ENCODE measurements at regions not wholly inside any gene's neighbourhood (a gene's known extent, or its start where the extent isn't known, plus 50 kb on each side); places are given as distances from the start of the nearest gene placed in this dataset.

DNA sequence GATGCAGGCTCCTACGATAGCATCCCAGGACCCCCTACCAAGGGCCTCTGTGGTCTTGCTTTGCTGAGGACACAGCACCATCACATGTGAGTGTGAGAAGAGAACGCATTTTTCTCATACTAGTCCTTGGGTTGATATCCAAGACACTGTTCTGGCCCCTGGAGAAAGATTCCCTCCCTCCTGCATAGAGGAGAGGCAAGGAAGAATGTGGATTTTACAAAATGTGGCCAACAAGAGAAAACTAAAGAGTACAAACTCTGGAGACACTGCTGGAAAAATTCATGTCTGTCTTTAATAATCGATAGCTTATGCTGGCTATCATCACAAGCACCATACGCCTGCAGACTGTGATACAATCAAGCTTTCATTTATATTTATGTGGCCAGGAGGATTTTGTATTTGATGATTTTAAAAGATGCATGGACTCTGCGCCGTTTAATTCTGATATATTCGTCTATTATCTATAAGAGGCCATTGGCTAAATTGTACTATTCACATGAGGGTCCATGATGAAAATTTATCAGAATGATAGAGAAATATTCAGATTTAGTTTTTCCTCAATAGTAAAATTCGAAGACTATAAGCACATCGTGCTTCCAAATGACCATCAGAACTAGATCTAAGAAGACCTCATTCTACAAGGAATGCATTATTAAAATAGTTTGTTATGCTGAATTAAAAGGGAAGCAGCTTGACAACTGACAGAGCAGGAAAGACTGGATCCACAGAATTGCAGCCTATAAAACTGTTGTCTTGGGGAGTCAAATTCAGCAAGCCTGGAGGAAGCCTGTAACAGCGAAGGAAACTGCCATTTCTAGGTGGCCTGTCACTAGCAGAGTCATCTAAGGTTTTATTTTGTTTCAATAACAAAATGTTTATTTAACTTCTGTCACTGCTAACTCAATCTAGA is 578.7 kb downstream of the DIAPH3 start:
- TF ChIP-seq, protein P1, sequence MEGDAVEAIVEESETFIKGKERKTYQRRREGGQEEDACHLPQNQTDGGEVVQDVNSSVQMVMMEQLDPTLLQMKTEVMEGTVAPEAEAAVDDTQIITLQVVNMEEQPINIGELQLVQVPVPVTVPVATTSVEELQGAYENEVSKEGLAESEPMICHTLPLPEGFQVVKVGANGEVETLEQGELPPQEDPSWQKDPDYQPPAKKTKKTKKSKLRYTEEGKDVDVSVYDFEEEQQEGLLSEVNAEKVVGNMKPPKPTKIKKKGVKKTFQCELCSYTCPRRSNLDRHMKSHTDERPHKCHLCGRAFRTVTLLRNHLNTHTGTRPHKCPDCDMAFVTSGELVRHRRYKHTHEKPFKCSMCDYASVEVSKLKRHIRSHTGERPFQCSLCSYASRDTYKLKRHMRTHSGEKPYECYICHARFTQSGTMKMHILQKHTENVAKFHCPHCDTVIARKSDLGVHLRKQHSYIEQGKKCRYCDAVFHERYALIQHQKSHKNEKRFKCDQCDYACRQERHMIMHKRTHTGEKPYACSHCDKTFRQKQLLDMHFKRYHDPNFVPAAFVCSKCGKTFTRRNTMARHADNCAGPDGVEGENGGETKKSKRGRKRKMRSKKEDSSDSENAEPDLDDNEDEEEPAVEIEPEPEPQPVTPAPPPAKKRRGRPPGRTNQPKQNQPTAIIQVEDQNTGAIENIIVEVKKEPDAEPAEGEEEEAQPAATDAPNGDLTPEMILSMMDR (conservative IDR thresholded peaks at IDR 0.05), result no peak
- DNase-seq (ENCODE audit: low read depth, low spot score), result no peak
- Mint-ChIP-seq H3K4me3 (no peak overlapping the region), H3K27me3 (ENCODE audit: low read depth) (no peaks in the 10 kb centered on the region), H3K36me3 (ENCODE audit: low read depth) (no peaks in the 10 kb centered on the region), H3K27ac (ENCODE audit: unreplicated experiment) (no peak overlapping the region), H3K4me1 (peaks cover 32% of the 10 kb centered on the region), H3K9me3 (peaks cover 3% of the 10 kb centered on the region)

DNA sequence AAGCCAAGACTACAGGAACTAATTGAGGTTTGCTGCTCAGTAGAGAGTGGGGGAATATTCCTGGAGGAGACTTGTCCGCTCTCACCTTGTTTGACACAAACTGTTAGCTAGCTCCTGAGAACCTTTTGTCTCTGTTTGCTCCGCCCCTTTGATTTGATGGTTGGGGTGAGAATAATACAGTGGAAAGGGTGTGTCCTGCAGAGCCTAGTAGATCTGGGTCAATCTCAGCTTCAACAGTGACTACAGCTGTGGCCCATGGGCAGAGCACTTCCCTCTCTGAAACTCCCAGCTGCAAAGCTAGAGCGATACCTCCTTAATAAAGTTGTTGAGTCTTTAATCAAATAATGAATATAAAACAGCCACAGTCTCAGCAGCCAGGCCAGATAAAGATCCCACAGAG is 576.7 kb downstream of the DIAPH3 start:
- DNase-seq (ENCODE audit: low read depth, low spot score), result no peak
- Mint-ChIP-seq H3K4me1 (peaks cover 32% of the 10 kb centered on the region), H3K36me3 (ENCODE audit: low read depth) (no peaks in the 10 kb centered on the region), H3K4me3 (no peak overlapping the region), H3K27me3 (ENCODE audit: low read depth) (no peaks in the 10 kb centered on the region), H3K27ac (ENCODE audit: unreplicated experiment) (no peak overlapping the region), H3K9me3 (peaks cover 7% of the 10 kb centered on the region)
- TF ChIP-seq, protein P1 (conservative IDR thresholded peaks at IDR 0.05), result no peak

DNA sequence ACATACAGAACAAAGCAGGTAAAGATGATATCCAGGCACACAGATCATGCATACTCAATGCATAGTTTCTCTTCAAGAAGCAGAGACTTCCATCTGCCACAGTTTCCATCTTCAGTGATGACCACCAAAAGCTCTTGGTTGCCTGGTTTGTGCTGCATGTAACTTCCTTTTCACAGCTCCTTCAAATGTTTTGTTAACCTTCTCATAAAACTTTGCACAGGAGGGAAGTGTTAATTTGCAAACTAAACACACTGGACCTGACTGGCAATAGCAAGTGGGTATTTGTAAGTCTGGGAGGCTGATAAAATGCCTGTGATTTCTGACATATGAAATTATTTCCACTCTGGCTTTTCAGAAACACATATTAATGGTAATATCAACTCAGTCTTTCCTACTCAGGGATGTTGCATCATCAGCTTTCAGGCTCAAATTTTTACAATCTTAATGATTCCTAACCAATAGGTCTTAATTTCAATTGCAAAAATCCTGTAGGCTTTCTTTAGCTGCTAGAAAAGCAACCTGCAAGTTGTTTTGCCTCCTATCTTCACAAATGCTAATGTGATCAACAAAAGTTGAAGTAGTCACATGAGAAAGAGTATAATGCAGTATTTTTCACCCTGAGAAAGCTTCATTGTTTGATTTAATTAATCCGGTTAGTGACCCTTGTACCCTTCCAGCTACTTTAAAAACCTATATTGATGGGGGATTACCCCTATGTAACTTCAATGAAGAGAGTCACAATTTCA is 575.6 kb downstream of the DIAPH3 start:
- peaks cover 32% of the 10 kb centered on the region for H3K4me1 Mint-ChIP-seq
- no peak for DNase-seq (ENCODE audit: low read depth, low spot score)
- peaks cover 3% of the 10 kb centered on the region for H3K36me3 Mint-ChIP-seq (ENCODE audit: low read depth)
- H3K4me3 Mint-ChIP-seq, result no peak overlapping the region
- H3K27me3 Mint-ChIP-seq (ENCODE audit: low read depth), result no peaks in the 10 kb centered on the region
- TF ChIP-seq, protein P1 (conservative IDR thresholded peaks at IDR 0.05), result no peak
- H3K27ac Mint-ChIP-seq (ENCODE audit: unreplicated experiment), result peak overlapping the region; percentile 11
- H3K9me3 Mint-ChIP-seq, result peaks cover 9% of the 10 kb centered on the region

DNA sequence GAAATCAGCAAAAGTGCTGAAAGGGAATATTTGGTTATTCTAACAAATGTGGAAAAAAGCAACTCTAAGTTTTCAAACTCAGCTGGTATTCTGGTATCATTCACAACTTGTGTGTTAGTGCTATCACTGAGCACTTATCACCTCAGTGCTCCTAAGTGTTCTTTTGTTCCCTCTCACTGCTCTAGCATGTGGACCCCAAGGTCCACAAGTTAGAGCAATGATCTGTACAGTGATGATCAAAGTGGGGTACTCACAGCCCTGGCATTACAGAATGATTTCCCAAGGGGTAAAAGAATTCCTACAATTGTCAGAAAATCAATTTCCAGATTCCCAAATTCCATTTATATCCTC is 575.0 kb downstream of the DIAPH3 start:
- Mint-ChIP-seq H3K4me1 (peaks cover 32% of the 10 kb centered on the region), H3K27ac (ENCODE audit: unreplicated experiment) (no peak overlapping the region), H3K4me3 (no peak overlapping the region), H3K27me3 (ENCODE audit: low read depth) (no peaks in the 10 kb centered on the region), H3K9me3 (peaks cover 10% of the 10 kb centered on the region), H3K36me3 (ENCODE audit: low read depth) (peaks cover 9% of the 10 kb centered on the region)
- TF ChIP-seq, protein P1 (conservative IDR thresholded peaks at IDR 0.05), result no peak
- no peak for DNase-seq (ENCODE audit: low read depth, low spot score)

DNA sequence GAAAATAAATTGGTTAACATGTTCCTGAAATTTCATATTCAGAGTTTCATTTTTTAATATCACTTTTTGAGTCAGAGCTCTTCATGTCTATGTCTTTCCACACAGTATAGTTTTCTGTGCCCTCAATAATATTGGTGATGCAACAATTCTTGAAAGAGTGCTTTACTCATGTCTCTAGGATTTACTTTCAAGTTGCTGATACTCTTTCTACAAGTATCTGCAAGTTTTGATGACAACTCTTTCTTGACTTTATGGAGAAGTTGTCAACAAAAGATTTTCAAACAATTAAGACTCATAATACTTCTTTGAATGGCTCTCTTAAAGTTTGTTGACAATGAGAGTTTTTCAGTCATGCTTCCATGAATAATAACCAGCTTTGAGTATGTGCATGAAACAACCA is 561.7 kb downstream of the DIAPH3 start:
- Mint-ChIP-seq H3K27me3 (ENCODE audit: low read depth) (no peaks in the 10 kb centered on the region), H3K4me3 (no peak overlapping the region), H3K9me3 (peaks cover 16% of the 10 kb centered on the region), H3K27ac (ENCODE audit: unreplicated experiment) (no peak overlapping the region), H3K36me3 (ENCODE audit: low read depth) (peaks cover 7% of the 10 kb centered on the region), H3K4me1 (no peaks in the 10 kb centered on the region)
- no peak for DNase-seq (ENCODE audit: low read depth, low spot score)
- TF ChIP-seq, protein P1 (conservative IDR thresholded peaks at IDR 0.05), result no peak
